Renal cortical epithelial cell (primary cell): ENCODE measurements at regions not wholly inside any gene's neighbourhood (a gene's known extent, or its start where the extent isn't known, plus 50 kb on each side); places are given as distances from the start of the nearest gene placed in this dataset.
"Not testable (repeated sequence)": the region's sequence is repeated elsewhere in the genome, so short reads cannot be mapped to it uniquely, and the experiment has no call there.

Source experiments
- DNase-seq: peaks from one replicate; pipeline ENCODE4 v3.0.0-alpha.2; 2011; ENCODE audit warnings: low read depth

- peak; percentile 92 for DNase-seq
Observed at GRCh38 chr3:159726231-159726964, 262.2 kb upstream of the IL12A start.

- no peak for DNase-seq
Observed at GRCh38 chr3:159727506-159727905, 261.1 kb upstream of the IL12A start.

GRCh38 chr3:159731254-159731653 is 257.4 kb upstream of the IL12A start:
- no peak for DNase-seq

- peak; percentile 71 for DNase-seq
Observed at GRCh38 chr3:159732172-159733111, 256.2 kb upstream of the IL12A start.

- DNase-seq: peak; percentile 96
Observed at GRCh38 chr3:159733194-159733860, 255.3 kb upstream of the IL12A start.

GRCh38 chr3:159734681-159735080 is 254.0 kb upstream of the IL12A start:
- no peak for DNase-seq

- no peak for DNase-seq
Observed at GRCh38 chr3:159739166-159739565, 249.5 kb upstream of the IL12A start.

- DNase-seq: no peak
Observed at GRCh38 chr3:159739969-159740368, 248.7 kb upstream of the IL12A start.

- DNase-seq: no peak
Observed at GRCh38 chr3:159741281-159741680, 247.4 kb upstream of the IL12A start.

- DNase-seq: peak; percentile 77
Observed at GRCh38 chr3:159748425-159748824, 240.2 kb upstream of the IL12A start.

- peak; percentile 97 for DNase-seq
Observed at GRCh38 chr3:159749406-159749805, 239.2 kb upstream of the IL12A start.

GRCh38 chr3:159751146-159751545 is 237.5 kb upstream of the IL12A start:
- DNase-seq: no peak

- DNase-seq: peak; percentile 45
Observed at GRCh38 chr3:159751752-159752151, 236.9 kb upstream of the IL12A start.

- not testable (repeated sequence) for DNase-seq
Observed at GRCh38 chr3:159756279-159757207, 232.1 kb upstream of the IL12A start.

- peak; percentile 50 for DNase-seq
Observed at GRCh38 chr3:159757341-159758060, 231.1 kb upstream of the IL12A start.

- DNase-seq: no peak
Observed at GRCh38 chr3:159760046-159760445, 228.6 kb upstream of the IL12A start.

- peak; percentile 45 for DNase-seq
Observed at GRCh38 chr3:159761369-159761768, 227.3 kb upstream of the IL12A start.

GRCh38 chr3:159761848-159762635 is 226.6 kb upstream of the IL12A start:
- peak; percentile 58 for DNase-seq

GRCh38 chr3:159763011-159763601 is 225.5 kb upstream of the IL12A start:
- DNase-seq: peak; percentile 62
